NB4 (cell line): ENCODE measurements at regions not wholly inside any gene's neighbourhood (a gene's known extent, or its start where the extent isn't known, plus 50 kb on each side); places are given as distances from the start of the nearest gene placed in this dataset.

Experiments used
- DNase-seq: peaks from one replicate; pipeline ENCODE4 v3.0.0; 2010; ENCODE audit warnings: low read depth
- H3K4me3 ChIP-seq: one replicate; pipeline ENCODE4 v1.5.1; 2011; ENCODE audit warnings: mild to moderate bottlenecking, low read depth, low read length, moderate library complexity
- CTCF ChIP-seq: IDR thresholded peaks from one replicate; pipeline ENCODE4 v1.5.1; 2012; ENCODE audit warnings: low read depth, low read length
- MYC ChIP-seq: IDR thresholded peaks from 2 replicates; pipeline ENCODE4 v1.6.1; 2011; ENCODE audit warnings: low read depth, low read length
- POLR2A ChIP-seq: IDR thresholded peaks from 2 replicates; pipeline ENCODE4 v1.6.1; 2011; ENCODE audit warnings: mild to moderate bottlenecking; ENCODE audit not compliant: insufficient read length; ENCODE audit errors: extremely low read depth
- TF ChIP-seq, protein P1 (sequence below): IDR thresholded peaks from 2 replicates; pipeline ENCODE4 v1.6.1; 2011; ENCODE audit warnings: low read depth, low read length

DNA sequence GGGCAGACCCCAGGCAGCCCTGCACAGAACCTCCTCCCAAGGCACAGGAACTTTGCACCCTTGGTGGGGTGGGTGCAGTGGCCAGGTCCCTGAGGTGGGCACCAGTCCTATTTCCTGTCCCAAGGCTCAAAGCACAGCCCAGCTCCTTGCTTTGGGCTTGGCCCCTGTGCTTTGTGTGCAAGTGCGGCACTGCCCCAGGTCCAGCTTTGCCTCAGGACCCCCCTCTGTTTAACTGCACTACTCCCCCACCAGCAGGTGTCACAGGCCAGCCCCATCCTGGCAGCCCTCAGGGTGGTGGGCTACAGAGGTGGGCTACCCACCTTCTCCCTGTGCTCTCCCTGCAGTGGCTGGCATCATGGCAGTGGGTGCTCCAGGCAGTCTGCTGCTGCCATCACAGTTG, 2469.0 kb downstream of the PCDH7 start:
- no peak for DNase-seq
- TF ChIP-seq CTCF (no peak), POLR2A (no peak), MYC (no peak)
- TF ChIP-seq, protein P1, sequence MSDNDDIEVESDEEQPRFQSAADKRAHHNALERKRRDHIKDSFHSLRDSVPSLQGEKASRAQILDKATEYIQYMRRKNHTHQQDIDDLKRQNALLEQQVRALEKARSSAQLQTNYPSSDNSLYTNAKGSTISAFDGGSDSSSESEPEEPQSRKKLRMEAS, result no peak
- no peak overlapping the region for H3K4me3 ChIP-seq

DNA sequence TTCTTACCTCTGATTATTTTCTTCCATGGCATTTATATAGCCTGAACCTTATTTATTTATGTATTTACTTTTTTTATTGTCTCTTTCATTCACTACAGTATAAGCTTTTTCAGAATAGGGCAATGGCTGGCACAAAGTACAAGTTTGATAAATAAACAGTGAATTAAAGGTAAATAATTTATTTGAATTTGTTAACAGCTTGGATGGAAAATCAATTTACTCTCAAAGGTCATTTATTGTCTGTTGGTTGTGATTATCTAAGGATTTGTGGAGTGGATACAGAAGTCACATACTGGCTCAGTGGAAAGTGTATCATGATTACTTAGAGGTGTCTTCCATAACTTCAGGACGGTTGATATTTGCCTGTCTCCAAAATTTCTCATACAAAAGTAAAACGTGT, 2472.9 kb downstream of the PCDH7 start:
- H3K4me3 ChIP-seq, result no peak overlapping the region
- TF ChIP-seq CTCF, result no peak
- no peak for TF ChIP-seq POLR2A
- no peak for TF ChIP-seq MYC
- TF ChIP-seq, protein P1, result no peak
- no peak for DNase-seq

DNA sequence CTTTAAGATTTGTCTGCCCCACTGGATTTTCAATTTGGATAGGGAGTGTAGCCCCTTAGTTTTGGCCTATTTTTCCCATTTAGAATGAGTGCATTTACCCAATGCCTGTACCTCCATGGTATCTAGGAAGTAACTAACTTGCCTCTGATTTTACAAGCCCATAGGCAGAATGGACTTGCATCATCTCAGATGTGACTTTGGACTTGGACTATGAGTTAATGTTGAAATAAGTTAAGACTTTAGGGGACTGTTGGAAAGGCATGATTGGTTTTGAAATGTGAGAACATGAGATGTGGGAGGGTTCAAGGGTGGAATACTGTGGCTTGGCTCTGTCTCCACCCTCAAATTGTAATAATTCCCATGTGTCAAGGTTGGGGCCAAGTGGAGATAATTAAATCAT, 2480.2 kb downstream of the PCDH7 start:
- DNase-seq, result no peak
- TF ChIP-seq, protein P1, result no peak
- TF ChIP-seq MYC, result no peak
- TF ChIP-seq POLR2A, result no peak
- no peak for TF ChIP-seq CTCF
- H3K4me3 ChIP-seq, result no peak overlapping the region

DNA sequence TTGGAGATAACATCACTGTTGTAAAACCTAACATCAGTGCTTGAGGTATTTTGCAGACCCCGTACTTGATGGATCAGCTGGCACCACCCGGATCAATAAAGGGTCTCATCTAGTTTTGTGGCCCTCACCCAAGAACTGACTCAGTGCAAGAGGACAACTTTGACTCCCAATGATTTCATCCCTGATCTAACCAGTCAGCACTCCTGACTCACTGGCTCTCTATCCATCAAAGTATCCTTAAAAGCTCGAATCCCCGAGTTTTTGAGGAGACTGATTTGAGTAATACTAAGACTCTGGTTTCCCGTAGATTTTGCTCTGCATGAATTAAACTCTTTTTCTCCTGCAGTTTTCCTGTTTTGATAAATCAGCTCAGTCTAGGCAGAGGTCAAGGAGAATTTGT, 2498.1 kb downstream of the PCDH7 start:
- TF ChIP-seq POLR2A, result no peak
- TF ChIP-seq CTCF, result no peak
- TF ChIP-seq, protein P1, result no peak
- no peak for TF ChIP-seq MYC
- DNase-seq, result no peak
- no peak overlapping the region for H3K4me3 ChIP-seq

DNA sequence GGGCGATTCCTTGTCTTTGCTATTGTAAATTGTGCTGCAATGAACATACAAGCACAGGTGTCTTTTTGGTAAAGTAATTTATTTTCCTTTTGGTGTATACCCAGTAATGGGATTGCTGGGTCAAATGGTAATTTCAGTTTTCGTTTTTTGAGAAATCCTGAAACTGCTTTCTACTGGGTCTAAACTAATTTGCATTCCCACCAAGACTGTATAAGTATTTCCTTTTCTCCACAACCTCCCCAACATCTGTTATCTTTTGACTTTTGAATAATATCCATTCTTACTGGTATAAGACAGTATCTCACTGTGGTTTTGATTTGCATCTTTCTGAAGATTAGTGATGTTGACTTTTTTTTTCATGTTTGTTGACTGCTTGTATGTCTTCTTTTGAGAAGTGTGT, 2506.0 kb downstream of the PCDH7 start:
- no peak for TF ChIP-seq MYC
- no peak for TF ChIP-seq CTCF
- TF ChIP-seq POLR2A, result no peak
- TF ChIP-seq, protein P1, result no peak
- no peak overlapping the region for H3K4me3 ChIP-seq
- no peak for DNase-seq

DNA sequence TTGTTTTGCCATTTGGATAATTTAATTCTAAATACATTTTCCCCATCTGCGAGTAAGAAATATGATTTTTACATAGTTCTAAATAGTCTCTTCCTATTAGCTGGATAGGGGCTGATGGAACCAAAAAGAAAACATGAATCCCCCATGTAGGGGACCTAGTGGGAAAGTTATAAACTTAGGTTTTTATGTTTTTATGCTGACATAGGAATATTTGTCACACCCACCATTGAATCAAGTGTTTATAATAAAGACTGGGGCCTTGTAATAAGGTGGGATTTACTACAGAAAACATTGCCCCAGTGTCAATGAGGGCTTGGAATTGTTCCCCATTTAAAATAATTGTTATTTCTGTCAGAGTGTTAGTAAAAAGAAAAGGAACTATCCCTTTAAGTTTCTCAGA, 2506.6 kb downstream of the PCDH7 start:
- H3K4me3 ChIP-seq, result no peak overlapping the region
- no peak for DNase-seq
- TF ChIP-seq POLR2A, result no peak
- TF ChIP-seq MYC, result no peak
- TF ChIP-seq, protein P1, result no peak
- no peak for TF ChIP-seq CTCF
